Peyer's patch (tissue), 4 donors: ENCODE measurements at regions not wholly inside any gene's neighbourhood (a gene's known extent, or its start where the extent isn't known, plus 50 kb on each side); places are given as distances from the start of the nearest gene placed in this dataset.

ENCODE experiments used
- DNase-seq, 3 donors: peaks; one replicate each; pipeline ENCODE4 v3.0.0-alpha.2; 2017 to 2019
- H3K27ac ChIP-seq, 4 donors: fragments of 200-600 bp; sonication (generic); one replicate each; pipeline ENCODE4 v1.5.1; 2016 to 2019
- H3K27me3 ChIP-seq, 2 donors: fragments of 200-600 bp; sonication (generic); one replicate each; pipeline ENCODE4 v1.5.1; 2019
- H3K36me3 ChIP-seq, 3 donors: fragments of 200-600 bp; sonication (generic); one replicate each; pipeline ENCODE4 v1.5.1; 2016 to 2019
- H3K4me1 ChIP-seq, 4 donors: fragments of 200-600 bp; sonication (generic); one replicate each; pipeline ENCODE4 v1.5.1; 2016 to 2019
- H3K4me3 ChIP-seq, 4 donors: fragments of 200-600 bp; sonication (generic); 1 replicate in 3 of 4; 2 replicates in 1 of 4; pipeline ENCODE4 v1.5.1; 2016 to 2019; ENCODE audit warnings: mild to moderate bottlenecking in 1 of 4
- H3K9me3 ChIP-seq, 4 donors: fragments of 200-600 bp; sonication (generic); one replicate each; pipeline ENCODE4 v1.5.1; 2016 to 2019; ENCODE audit warnings: mild to moderate bottlenecking in 1 of 4
- POLR2A ChIP-seq, 2 donors: fragments of 450-650 bp; IDR thresholded peaks; one replicate each; pipeline ENCODE4 v1.5.1; 2017; ENCODE audit warnings: antibody characterized with exemption in 2 of 2, mild to moderate bottlenecking in 2 of 2, moderate library complexity in 2 of 2
- TF ChIP-seq, protein P1 (sequence below), 6 experiments: fragments of 450-650 bp in 4 of 6; fragments of 200-600 bp in 2 of 6; sonication (generic) in 1 of 6; IDR thresholded peaks; one replicate each; pipeline ENCODE4 v1.5.1; 2017 to 2019; ENCODE audit warnings: antibody characterized with exemption in 6 of 6, mild to moderate bottlenecking in 3 of 6, moderate library complexity in 1 of 6

DNA sequence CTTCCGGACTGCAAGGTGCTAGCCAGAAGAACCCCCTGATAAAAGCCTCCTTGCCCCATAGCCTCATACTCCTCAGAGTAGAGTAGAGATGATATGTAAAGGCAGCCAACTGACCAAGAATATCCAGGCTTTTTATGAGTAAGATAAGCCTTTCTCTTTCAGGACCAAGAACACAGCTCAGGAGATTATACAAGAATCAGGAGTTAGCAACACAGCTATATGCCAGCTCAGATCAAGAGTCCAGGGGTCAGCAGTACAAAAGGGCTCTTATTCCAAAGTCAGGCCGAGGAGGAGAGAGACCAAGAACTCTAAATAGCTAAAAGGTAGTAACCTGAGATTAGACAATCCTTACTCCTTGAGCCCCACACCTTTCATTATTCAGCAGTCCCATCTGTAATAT lies 135.3 kb downstream of the BTG1 start:
- TF ChIP-seq, protein P1, sequence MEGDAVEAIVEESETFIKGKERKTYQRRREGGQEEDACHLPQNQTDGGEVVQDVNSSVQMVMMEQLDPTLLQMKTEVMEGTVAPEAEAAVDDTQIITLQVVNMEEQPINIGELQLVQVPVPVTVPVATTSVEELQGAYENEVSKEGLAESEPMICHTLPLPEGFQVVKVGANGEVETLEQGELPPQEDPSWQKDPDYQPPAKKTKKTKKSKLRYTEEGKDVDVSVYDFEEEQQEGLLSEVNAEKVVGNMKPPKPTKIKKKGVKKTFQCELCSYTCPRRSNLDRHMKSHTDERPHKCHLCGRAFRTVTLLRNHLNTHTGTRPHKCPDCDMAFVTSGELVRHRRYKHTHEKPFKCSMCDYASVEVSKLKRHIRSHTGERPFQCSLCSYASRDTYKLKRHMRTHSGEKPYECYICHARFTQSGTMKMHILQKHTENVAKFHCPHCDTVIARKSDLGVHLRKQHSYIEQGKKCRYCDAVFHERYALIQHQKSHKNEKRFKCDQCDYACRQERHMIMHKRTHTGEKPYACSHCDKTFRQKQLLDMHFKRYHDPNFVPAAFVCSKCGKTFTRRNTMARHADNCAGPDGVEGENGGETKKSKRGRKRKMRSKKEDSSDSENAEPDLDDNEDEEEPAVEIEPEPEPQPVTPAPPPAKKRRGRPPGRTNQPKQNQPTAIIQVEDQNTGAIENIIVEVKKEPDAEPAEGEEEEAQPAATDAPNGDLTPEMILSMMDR (IDR thresholded peaks at IDR 0.05), result no peak
- TF ChIP-seq POLR2A (IDR thresholded peaks at IDR 0.05), result no peak
- H3K9me3 ChIP-seq, result no peaks in the 10 kb centered on the region
- H3K4me3 ChIP-seq, result no peak overlapping the region
- DNase-seq, result peak in 1 of 3 donors; percentile 59
- peak overlapping the region in 1 of 4 donors; percentile 20 for H3K27ac ChIP-seq
- no peaks in the 10 kb centered on the region for H3K27me3 ChIP-seq
- no peaks in the 10 kb centered on the region for H3K4me1 ChIP-seq
- no peaks in the 10 kb centered on the region for H3K36me3 ChIP-seq

DNA sequence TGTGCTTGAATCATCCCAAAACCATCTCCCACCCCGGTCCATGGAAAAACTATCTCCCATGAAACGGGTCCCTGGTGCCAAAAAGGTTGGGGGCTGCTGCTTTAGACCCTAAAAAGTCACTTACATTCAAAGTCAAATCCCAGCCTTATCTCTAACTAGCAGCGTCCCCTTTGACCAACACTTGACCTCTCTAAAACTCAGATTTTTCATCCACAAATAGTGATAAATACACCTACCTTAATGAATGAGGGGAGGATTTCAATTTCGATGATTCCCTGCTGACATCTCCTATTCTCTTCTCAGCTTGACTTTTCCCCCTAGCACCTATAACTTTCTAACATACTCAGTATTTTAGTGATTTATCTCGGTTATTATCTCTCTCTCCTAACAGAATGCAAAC lies 137.3 kb downstream of the BTG1 start:
- no peak overlapping the region for H3K27ac ChIP-seq
- no peaks in the 10 kb centered on the region for H3K9me3 ChIP-seq
- no peak overlapping the region for H3K4me3 ChIP-seq
- no peaks in the 10 kb centered on the region for H3K4me1 ChIP-seq
- TF ChIP-seq POLR2A (IDR thresholded peaks at IDR 0.05), result no peak
- TF ChIP-seq, protein P1 (IDR thresholded peaks at IDR 0.05), result no peak
- no peak for DNase-seq
- no peaks in the 10 kb centered on the region for H3K36me3 ChIP-seq
- no peaks in the 10 kb centered on the region for H3K27me3 ChIP-seq

DNA sequence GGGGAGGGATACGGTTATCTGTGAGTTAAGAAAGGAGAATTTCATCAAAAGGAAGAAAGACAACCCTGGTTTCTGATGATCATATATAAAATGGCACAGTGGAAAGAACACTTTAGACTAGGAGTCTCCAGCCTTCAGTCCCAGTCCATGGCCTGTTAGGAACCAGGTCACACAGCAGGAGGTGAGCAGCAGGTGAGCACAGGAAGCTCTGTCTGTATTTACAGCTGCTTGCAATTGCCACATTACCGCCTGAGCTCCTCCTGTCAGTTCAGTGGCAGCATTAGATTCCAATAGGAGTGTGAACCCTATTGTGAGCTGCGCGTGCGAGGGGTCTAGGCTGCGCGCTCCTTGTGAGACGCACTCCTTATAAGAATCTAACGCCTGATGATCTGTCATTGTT lies 137.9 kb downstream of the BTG1 start:
- H3K27ac ChIP-seq, result no peak overlapping the region
- H3K9me3 ChIP-seq, result no peaks in the 10 kb centered on the region
- no peak overlapping the region for H3K4me3 ChIP-seq
- no peaks in the 10 kb centered on the region for H3K27me3 ChIP-seq
- no peak for DNase-seq
- no peaks in the 10 kb centered on the region for H3K4me1 ChIP-seq
- H3K36me3 ChIP-seq, result no peaks in the 10 kb centered on the region
- TF ChIP-seq, protein P1 (IDR thresholded peaks at IDR 0.05), result no peak
- TF ChIP-seq POLR2A (IDR thresholded peaks at IDR 0.05), result no peak

DNA sequence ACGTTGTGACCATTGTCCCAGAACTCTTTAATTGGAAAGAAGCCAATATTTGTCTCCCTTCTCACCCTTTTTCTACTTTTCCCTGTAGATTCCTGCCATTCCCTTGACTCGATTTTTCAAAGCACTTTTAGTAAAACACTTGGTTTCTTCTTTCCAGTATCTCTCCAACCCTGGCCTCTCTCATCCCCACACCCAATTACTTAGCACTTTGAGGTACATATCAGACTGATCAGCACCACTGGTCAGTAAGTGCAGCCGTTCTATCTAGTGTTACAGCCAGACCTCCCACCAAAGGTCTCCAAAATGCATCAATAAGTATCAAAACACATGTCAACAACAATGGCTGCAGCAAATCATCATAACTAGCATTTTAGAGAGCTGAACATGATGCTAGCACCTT lies 141.9 kb downstream of the BTG1 start:
- Histone ChIP-seq H3K4me3 (no peak overlapping the region), H3K4me1 (no peaks in the 10 kb centered on the region), H3K27me3 (no peaks in the 10 kb centered on the region), H3K36me3 (no peaks in the 10 kb centered on the region), H3K27ac (no peak overlapping the region), H3K9me3 (no peaks in the 10 kb centered on the region)
- TF ChIP-seq POLR2A (IDR thresholded peaks at IDR 0.05), result no peak
- TF ChIP-seq, protein P1 (IDR thresholded peaks at IDR 0.05), result no peak
- DNase-seq, result no peak

DNA sequence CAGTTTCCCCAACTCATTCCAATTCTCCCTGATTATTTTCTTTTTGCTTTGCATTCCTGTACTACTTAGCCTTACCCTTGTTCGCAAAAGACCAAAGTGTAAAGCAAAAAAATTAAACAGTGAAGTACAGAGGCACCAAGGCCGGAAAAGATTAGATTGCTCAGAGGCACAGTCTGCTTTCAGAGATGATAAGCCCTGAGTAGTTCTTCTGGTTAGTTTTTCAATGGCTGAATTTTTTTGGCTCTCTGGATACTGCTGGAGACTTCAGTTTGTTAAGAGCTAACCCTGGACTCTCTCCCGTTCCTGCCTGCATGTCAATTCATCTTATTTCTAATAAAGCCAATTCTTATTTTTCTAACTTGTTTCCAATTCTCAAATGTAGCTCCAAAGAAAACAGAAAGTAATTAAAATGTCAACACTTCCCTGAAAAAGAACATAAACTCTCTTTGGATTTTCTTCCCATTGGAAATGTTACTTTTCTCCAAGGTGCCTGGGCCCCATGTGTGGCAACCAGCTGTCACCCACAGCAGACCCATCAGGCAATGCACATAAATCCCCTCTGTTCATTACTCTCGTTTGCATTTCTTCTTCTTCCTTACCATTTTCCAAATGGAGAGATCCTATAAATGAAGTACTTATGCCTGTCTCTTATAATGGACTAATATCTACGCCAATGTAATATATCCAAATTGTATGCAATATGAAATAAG lies 142.8 kb downstream of the BTG1 start:
- no peak for DNase-seq
- H3K27ac ChIP-seq, result no peak overlapping the region
- no peak for TF ChIP-seq POLR2A (IDR thresholded peaks at IDR 0.05)
- TF ChIP-seq, protein P1 (IDR thresholded peaks at IDR 0.05), result no peak

More for the DNA sequence above, 142.8 kb downstream of the BTG1 start:
- Histone ChIP-seq H3K36me3 (no peaks in the 10 kb centered on the region), H3K9me3 (no peaks in the 10 kb centered on the region), H3K27me3 (no peaks in the 10 kb centered on the region), H3K4me3 (no peak overlapping the region), H3K4me1 (no peaks in the 10 kb centered on the region)
